HFF-Myc (cell line): ENCODE measurements at regions not wholly inside any gene's neighbourhood (a gene's known extent, or its start where the extent isn't known, plus 50 kb on each side); places are given as distances from the start of the nearest gene placed in this dataset.

ENCODE experiments used
- DNase-seq: peaks from one replicate; pipeline ENCODE4 v3.0.0-alpha.2; 2011; ENCODE audit warnings: low read depth; ENCODE audit errors: extremely low read depth
- H3K4me3 ChIP-seq: replicated peaks from 2 replicates; pipeline ENCODE4 v1.5.1; 2011; ENCODE audit warnings: low read depth, mild to moderate bottlenecking, control low read depth, low read length
- TF ChIP-seq, protein P1 (sequence below): IDR thresholded peaks from 2 replicates; pipeline ENCODE4 v1.5.1; 2012; ENCODE audit warnings: mild to moderate bottlenecking, low read depth, low read length, control low read depth; ENCODE audit errors: missing control alignments

GRCh38 chr11:122375687-122376399 is 259.8 kb upstream of the BLID start:
- no peak for DNase-seq
- TF ChIP-seq, protein P1, sequence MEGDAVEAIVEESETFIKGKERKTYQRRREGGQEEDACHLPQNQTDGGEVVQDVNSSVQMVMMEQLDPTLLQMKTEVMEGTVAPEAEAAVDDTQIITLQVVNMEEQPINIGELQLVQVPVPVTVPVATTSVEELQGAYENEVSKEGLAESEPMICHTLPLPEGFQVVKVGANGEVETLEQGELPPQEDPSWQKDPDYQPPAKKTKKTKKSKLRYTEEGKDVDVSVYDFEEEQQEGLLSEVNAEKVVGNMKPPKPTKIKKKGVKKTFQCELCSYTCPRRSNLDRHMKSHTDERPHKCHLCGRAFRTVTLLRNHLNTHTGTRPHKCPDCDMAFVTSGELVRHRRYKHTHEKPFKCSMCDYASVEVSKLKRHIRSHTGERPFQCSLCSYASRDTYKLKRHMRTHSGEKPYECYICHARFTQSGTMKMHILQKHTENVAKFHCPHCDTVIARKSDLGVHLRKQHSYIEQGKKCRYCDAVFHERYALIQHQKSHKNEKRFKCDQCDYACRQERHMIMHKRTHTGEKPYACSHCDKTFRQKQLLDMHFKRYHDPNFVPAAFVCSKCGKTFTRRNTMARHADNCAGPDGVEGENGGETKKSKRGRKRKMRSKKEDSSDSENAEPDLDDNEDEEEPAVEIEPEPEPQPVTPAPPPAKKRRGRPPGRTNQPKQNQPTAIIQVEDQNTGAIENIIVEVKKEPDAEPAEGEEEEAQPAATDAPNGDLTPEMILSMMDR: no peak
- H3K4me3 ChIP-seq: no peak overlapping the region

DNA sequence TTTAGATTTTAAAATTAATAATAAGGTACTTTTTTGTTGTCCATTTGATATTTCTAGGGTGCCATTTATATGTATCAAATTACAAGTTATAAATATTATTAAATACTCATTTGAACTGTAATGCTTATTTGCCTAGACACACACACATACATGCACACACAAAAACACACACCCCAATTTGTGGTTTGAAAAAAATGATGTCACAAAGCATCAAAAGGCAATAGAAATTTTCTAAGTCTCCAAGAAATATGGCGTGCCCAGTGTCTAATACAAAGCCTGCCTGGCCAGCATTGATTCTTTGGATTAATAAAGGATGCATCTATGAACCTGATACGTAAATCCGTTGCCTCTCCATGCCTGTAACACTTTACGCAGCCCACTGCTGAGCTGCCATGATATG is 252.8 kb upstream of the BLID start:
- H3K4me3 ChIP-seq: no peak overlapping the region
- TF ChIP-seq, protein P1: no peak
- DNase-seq: no peak

GRCh38 chr11:122367809-122368231 is 251.8 kb upstream of the BLID start:
- peak; percentile 30 for DNase-seq
- TF ChIP-seq, protein P1: no peak

DNA sequence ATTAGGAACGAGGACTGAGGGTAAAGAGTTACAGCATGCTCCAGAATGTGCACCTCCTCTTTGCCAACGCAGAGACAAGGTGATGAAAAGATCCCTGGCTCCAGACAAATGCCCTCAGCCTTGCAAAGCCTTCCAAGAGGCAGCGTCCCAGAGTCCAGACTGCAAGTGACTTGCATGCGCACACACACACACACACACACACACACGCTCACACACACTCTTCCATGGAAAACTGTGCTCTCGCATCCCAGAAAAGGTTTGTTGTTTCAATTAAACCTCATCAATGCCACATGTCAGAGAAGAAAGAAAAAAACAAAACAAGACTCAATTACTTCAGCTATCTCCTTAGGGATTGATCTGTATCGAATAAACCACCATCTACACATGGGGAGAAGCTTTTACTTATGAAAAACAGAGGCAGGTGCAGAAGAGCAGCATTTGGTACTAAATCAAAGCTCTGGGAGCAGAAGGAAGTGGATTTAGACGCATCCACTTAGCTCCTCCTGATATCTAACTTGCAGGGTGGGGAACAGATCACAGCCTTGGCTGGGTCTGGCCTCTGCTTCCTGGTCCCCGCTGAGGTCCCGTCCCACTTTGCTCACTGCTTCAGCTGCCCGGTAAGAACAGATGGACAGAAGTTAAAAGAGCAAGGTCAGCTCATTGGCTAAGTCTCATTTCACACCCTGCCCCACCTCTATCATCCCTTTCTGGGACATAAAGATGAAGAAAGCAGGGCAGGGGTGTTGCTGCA is 249.8 kb upstream of the BLID start:
- TF ChIP-seq, protein P1: no peak
- H3K4me3 ChIP-seq: peak overlapping the region; percentile 28
- DNase-seq: no peak

More at GRCh38 chr11:122367809-122368231, 251.8 kb upstream of the BLID start:
- H3K4me3 ChIP-seq: no peak overlapping the region

GRCh38 chr11:122363296-122363695 is 247.3 kb upstream of the BLID start:
- no peak overlapping the region for H3K4me3 ChIP-seq
- no peak for DNase-seq
- TF ChIP-seq, protein P1: no peak

- no peak overlapping the region for H3K4me3 ChIP-seq
- TF ChIP-seq, protein P1: no peak
- DNase-seq: no peak
These were observed 246.4 kb upstream of the BLID start for GRCh38 chr11:122362381-122362780.

DNA sequence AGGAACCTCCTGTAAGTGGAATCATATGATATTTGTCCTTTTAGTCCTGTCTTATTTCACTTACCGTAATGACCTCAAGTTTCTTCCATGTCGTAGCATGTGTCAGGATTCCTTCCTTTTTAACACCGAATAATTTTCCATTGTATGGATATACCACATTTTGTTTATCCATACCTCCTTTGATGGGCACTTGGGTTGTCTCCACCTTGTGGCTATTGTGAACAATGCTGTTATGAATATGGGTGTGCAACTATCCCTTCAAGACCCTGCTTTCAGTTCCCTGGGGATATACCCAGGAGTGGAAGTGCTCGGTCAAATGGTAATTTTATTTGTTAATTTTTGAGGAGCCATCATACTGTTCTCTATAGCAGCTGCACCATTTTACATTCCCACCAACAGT is 244.9 kb upstream of the BLID start:
- no peak overlapping the region for H3K4me3 ChIP-seq
- TF ChIP-seq, protein P1: peak; percentile 26
- no peak for DNase-seq
